ENCODE measurements at regions not wholly inside any gene's neighbourhood (a gene's known extent, or its start where the extent isn't known, plus 50 kb on each side); places are given as distances from the start of the nearest gene placed in this dataset.

- DNase-seq (no peak), ATAC-seq (no peak)
Observed at GRCh38 chr12:124443931-124444712, 123.3 kb downstream of the NCOR2 start.

- ATAC-seq, result no peak
- no peak for DNase-seq
Observed at GRCh38 chr12:124442772-124443445, 124.5 kb downstream of the NCOR2 start.

DNA sequence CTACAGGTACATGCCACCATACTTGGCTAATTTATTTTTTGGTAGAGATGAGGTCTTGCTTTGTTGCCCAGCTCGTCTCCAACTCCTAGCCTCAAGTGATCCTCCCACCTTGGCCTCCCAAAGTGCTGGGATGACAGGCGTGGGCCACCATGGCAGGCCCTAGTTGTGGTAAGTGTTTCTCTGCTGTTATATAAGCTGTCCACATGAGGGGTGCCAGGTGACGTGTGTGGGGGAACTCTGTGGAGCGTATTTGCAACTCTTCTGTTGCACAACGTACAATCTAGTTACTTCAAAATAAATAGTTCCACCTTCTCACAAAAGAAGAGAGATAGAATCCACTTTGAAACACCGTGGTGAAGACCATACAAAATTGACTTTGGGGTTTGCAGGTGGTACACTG lies 125.1 kb downstream of the NCOR2 start:
- DNase-seq (no peak), ATAC-seq (no peak)

DNA sequence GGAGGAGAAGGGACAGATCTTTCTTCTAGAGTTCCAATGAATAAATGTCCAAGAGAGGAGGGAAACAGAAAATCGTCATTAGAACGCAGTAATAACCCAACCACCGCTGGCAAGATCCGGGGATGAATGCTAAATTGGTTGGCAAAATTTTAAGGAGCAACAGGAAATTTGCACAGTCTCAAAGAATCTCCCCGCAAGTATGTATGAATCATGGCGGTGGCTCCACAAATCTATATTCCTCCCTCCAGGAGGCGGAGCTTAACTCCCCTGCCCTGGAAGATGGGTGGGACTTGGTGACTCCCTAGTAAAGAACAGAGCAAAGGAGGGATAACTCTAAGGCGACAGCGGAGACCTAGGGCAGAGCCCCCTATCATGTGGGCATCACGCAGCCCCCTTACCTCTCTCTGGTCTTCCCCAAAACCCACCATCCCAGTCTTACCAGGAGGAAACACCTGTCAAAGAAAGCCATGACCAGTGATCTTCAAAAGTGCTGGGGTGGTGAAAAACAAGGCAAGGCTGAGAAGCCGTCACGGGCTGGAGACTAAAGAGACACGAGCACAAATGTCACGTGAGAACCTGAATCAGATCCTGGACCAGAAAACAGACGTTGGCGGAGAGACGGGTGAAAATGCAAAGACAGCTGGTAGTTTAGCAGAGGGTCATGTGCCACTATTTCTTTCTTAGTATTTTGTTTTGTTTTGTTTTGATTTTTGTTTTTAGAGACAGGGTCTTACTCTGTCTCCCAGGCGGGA lies 125.8 kb downstream of the NCOR2 start:
- DNase-seq, result no peak
- ATAC-seq, result no peak

- ATAC-seq (no peak), DNase-seq (no peak)
Observed at GRCh38 chr12:124440841-124441381, 126.5 kb downstream of the NCOR2 start.

- no peak for DNase-seq
Observed at GRCh38 chr12:124440031-124440626, 127.3 kb downstream of the NCOR2 start.

DNA sequence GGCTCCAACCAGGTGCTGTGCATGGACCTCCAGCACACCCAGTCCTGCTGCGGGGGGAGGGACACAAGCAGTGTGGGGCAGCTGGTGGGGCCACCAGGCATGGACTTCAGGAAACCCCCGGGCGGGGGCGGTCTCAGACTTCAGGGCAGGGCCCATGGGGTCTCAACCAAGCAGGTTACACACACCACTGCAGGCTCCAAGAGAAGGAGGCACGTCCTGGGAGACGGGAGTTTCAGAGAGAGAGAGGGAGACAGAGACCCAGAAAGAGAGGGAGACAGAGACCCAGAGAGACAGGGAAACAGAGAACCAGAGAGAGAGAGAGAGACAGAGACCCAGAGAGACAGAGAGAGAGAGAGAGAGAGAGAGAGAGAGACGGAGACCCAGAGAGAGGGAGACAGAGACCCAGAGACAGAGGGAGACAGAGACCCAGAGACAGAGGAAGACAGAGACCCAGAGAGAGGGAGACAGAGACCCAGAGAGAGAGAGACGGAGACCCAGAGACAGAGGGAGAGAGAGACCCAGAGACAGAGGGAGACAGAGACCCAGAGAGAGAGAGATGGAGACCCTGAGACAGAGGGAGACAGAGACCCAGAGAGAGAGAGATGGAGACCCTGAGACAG lies 128.9 kb downstream of the NCOR2 start:
- ATAC-seq, result peak; percentile 12
- no peak for DNase-seq

More at GRCh38 chr12:124440031-124440626, 127.3 kb downstream of the NCOR2 start:
- ATAC-seq, result no peak

DNA sequence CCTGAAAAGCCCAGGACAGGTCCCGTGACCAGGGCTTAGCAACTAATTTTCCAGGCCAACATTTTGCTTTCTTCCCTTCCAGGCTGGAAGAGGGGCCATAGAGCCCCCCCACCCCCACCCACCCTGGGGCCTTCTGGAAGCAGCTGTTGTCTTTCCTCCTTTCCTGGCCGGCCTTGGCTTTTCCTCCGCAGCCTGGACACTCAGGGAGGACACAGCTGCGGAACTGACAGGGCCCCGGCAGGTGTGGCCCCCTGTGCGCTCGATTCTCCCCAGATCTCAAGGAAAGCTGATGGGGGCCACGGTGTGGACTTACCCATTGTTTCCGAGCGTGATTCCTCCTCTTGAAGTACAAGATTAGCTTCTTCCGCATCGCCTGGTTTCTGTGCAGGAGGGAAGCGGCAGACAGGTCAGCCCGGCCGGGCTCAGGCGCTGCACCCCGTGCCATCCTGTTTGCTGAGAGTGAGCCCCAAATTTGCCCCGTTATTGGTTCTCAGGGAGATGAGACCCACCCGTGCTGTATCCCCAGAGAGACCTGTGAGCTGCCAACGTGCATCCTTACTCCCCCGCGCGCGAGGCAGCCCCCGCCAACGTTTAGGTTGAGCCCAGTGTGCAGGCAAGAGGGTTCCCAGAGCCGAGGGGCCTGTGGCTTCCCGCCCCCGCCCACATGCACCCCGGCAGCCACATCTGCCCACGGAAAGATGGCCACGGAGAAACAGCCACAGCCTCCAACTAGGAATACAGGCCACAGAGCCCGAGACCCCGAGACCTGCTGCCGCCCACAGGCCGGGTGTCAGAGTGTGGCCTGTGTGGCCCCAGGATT lies 129.6 kb downstream of the NCOR2 start:
- ATAC-seq (no peak), DNase-seq (no peak)

DNA sequence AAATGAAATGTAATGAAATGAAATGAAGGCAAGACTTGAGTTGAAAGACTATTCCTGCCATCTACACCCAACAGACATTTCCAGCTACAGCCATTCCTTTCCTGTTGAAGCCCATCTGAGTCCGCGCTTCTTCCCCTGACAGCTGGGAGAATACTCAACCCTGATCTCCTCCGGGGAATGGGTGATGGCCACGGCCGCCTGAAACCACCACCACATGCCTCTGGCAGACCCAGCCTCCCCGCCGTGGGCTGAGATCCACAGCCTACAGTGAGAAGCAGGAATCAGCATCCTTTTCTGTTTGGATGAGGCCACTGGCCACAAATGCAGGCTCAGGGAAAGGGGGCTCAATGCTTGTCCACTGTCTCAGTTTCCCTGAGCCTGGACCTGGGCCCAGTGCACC lies 130.3 kb downstream of the NCOR2 start:
- ATAC-seq, result no peak

GRCh38 chr12:124436366-124436765 lies 131.0 kb downstream of the NCOR2 start:
- no peak for ATAC-seq
- no peak for DNase-seq

More for the DNA sequence above, 130.3 kb downstream of the NCOR2 start:
- no peak for DNase-seq

DNA sequence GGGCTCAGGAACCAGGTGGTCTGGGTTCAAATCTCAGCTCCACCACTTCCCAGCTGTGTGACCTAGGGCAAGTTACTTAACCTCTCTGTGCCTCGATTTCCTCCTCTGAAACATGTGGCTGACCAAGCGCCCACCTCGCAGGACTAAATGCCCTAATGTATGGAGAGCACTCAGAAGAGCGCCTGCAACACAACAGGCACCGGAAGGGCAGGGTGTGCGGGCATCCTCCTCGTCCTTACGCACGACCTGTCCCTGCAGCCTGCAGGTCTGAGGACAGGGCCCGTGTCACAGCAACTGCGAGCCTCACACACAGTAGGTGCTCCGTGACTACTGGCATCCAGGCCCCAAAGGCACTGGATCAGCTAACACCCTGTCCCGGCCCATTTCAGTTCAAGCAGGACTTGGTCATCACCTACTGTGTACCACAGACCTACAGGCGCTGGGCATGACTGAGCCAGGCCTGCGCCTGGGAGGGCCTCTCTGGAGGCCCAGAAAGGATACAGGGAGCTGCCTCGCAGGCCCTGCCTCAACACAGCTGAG lies 131.5 kb downstream of the NCOR2 start:
- ATAC-seq, result no peak
- no peak for DNase-seq

DNA sequence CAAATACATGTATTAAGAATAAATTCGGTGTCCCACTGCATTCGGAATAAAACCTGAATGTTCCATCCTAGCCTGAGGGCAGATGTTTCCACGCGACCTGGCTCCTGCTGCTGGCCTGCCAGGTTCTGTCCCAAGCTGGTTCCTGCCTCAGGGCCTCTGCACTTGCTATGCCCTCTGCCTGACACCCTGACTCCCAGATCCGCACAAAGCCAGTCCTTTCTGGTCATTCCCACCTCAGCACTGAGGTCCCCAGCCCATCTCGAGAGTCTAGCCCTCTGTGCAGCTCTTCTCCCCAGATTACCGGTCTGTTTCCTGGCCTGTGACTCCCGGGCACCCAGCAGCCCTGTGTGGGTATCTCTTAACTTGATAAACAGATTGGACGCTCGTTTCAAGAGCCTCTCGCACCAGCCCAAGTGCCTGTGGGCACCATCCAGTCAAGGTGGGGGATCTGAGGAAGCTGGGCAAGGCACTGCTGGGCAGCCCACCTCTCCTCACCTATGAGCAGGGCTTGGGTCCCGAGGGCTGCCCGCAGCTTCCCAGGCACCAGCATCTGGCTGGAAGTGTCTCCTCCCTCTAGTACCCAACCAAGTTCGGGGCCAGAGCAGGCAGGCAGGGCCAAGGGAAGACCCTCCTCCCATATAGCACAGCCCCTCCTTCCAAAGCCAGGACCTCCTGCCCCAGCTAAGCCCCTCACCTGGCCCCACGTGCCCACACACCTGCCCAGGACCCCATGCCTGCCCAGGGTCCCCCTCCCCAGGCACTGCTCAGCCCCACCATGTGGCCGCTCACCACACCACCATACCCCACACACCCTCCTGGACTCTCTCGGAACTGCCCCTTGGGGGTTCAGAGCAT lies 132.2 kb downstream of the NCOR2 start:
- no peak for DNase-seq
- ATAC-seq, result no peak

- ATAC-seq (no peak), DNase-seq (no peak)
Observed at GRCh38 chr12:124434354-124434753, 133.1 kb downstream of the NCOR2 start.

DNA sequence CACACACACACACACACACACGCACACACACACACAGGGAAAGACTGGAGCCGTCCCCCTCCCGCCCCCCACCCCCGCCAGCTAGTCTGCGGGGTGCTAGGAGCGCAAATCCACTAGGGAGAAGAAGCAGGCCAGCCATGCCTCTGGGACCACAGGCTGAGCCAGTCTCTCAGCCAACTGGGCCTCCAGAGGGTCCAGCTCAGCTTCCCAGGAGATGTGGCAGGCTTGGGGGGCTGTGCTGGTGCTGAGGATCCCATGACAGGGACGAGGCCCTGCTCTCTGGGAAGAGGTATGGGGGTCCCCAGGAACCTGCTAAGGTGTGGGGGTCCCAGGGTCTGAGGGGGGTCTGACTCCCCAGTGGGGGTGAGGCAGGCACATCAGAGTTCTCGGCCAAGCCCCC lies 133.5 kb downstream of the NCOR2 start:
- ATAC-seq (no peak), DNase-seq (no peak)

GRCh38 chr12:124433147-124433874 lies 134.1 kb downstream of the NCOR2 start:
- ATAC-seq, result no peak
- no peak for DNase-seq

DNA sequence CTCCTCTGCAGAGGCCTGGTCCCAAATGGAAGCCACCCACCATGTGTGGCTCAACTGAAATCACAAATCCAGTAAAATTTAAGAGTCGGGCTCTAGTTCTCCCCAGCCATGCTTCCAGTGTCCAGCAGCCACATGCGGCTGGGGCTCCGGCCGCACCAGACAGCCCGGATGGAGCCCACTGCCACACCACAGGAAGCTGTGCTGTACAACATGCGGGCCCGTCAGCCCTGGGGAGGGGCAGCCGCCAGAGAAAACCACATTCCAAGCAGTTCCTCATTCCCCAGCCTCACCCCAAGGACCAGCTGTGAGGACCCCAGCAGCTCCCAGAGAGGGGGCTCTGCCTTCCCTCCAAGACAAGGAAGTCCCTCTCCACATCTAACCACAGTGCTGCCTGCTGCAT lies 135.0 kb downstream of the NCOR2 start:
- DNase-seq (no peak), ATAC-seq (no peak)

DNA sequence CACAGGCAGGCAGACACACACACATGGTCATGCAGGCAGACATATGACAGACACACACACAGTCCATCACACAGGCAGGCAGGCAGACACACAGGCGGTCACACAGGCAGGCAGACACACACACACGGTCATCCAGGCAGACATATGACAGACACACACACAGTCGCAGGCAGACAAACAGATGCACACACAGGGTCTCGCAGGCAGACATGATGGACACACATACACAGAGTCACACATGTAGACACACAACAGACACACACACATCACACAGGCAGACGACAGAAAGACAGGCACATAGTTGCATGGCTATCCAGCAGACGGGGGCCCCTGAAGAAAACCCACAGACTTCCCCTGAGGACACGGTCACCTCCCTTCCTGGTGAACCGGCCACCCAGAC lies 135.4 kb downstream of the NCOR2 start:
- DNase-seq, result no peak
- no peak for ATAC-seq

DNA sequence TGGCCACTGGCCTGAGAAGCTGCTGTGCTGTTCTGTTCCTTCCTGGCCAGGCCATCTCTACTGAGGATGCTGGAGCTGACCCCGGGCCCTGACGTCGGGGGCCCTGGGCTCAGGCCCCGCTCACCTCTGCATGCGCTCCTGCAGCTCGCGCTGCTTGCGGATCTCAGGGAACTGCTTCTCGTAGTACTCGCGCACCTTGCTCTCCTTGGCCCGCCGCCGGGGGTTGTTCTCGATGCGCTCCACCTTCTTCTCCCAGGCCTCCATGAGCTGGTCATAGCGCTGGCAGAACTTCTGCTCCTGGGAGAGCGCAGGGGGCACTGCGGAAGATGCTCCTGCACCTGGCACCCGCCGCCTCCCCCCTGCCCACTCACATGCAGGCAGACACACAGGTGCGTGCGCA lies 135.6 kb downstream of the RFLNA start:
- ATAC-seq, result no peak
- DNase-seq, result no peak

DNA sequence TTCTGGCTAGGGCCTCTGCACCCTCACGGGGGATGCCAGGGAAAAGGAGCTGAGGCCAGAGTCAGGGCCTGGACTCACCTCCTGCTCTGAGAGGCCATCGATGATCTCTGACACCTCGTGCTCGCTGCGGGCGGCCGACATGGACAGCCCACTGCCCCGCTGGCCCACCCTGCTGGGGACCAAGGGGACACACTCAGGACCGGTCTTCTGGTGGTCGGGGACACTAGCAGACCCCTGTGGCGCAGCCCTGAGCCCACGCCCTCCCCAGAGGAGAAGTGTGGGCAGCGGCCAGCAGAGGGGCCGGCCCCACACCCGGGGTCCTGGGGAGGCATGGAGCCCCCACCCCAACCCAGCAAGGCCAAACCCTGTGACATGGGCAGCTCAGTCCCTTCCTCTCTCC lies 134.6 kb downstream of the RFLNA start:
- ATAC-seq (no peak), DNase-seq (no peak)
